Sigmoid colon (tissue), 4 donors: ENCODE measurements at regions not wholly inside any gene's neighbourhood (a gene's known extent, or its start where the extent isn't known, plus 50 kb on each side); places are given as distances from the start of the nearest gene placed in this dataset.

Experiments
- CTCF ChIP-seq, 4 experiments: fragments of 450-650 bp in 3 of 4; fragments of 200-600 bp in 1 of 4; IDR thresholded peaks; one replicate each; pipeline ENCODE4 v1.5.1; 2016 to 2019; ENCODE audit warnings: antibody characterized with exemption in 4 of 4, mild to moderate bottlenecking in 3 of 4, moderate library complexity in 2 of 4
- EP300 ChIP-seq, 4 donors: sonication (generic); formaldehyde crosslinking; IDR thresholded peaks; one replicate each; pipeline ENCODE4 v1.6.1; 2017; ENCODE audit warnings: antibody characterized with exemption in 4 of 4

GRCh38 chr4:15244354-15244753 is 183.5 kb upstream of the C1QTNF7 start:
- no peak for TF ChIP-seq CTCF (IDR thresholded peaks at IDR 0.05)
- TF ChIP-seq EP300 (IDR thresholded peaks at IDR 0.05) = no peak
